HEK293T (cell line): ENCODE measurements at regions not wholly inside any gene's neighbourhood (a gene's known extent, or its start where the extent isn't known, plus 50 kb on each side); places are given as distances from the start of the nearest gene placed in this dataset.

Source experiments
- CTCF ChIA-PET: fragments of 350-600 bp; formaldehyde crosslinking; extraction: SDS; loops from one replicate; lab custom pipeline; 2021; ENCODE audit warnings: antibody characterized with exemption, inconsistent platforms; lab: Yijun Ruan, JAX
- POLR2A ChIA-PET: fragments of 350-600 bp; formaldehyde crosslinking; extraction: SDS; loops from one replicate; lab custom pipeline; 2020; ENCODE audit warnings: antibody characterized with exemption, inconsistent platforms; lab: Yijun Ruan, JAX
- DNase-seq: peaks from one replicate; pipeline ENCODE4 v3.0.0; 2012; ENCODE audit warnings: mixed read lengths; ENCODE audit errors: extremely low spot score
- ARNT ChIP-seq: fragments of 450-650 bp; IDR thresholded peaks from 2 replicates; pipeline ENCODE4 v1.6.1; 2017; ENCODE audit warnings: mild to moderate bottlenecking
- BHLHE40 ChIP-seq: fragments of 450-650 bp; IDR thresholded peaks from 2 replicates; pipeline ENCODE4 v1.6.1; 2016; ENCODE audit warnings: mild to moderate bottlenecking, moderate library complexity, borderline replicate concordance
- CTBP1 ChIP-seq: fragments of 450-650 bp; IDR thresholded peaks from 2 replicates; pipeline ENCODE4 v1.6.1; 2016; ENCODE audit warnings: borderline replicate concordance
- ELF4 ChIP-seq: fragments of 450-650 bp; IDR thresholded peaks from 2 replicates; pipeline ENCODE4 v1.6.1; 2017; ENCODE audit warnings: antibody characterized with exemption
- FOXA1 ChIP-seq: fragments of 450-650 bp; IDR thresholded peaks from 2 replicates; pipeline ENCODE4 v1.6.1; 2016; ENCODE audit warnings: mild to moderate bottlenecking
- FOXK2 ChIP-seq: fragments of 450-650 bp; IDR thresholded peaks from 2 replicates; pipeline ENCODE4 v1.6.1; 2016; ENCODE audit warnings: mild to moderate bottlenecking
- FOXM1 ChIP-seq: fragments of 450-650 bp; IDR thresholded peaks from 2 replicates; pipeline ENCODE4 v1.6.1; 2017; ENCODE audit warnings: mild to moderate bottlenecking, borderline replicate concordance
- HDGF ChIP-seq: fragments of 450-650 bp; IDR thresholded peaks from 2 replicates; pipeline ENCODE4 v1.6.1; 2017; ENCODE audit warnings: antibody characterized with exemption, borderline replicate concordance
- L3MBTL2 ChIP-seq: fragments of 450-650 bp; conservative IDR thresholded peaks from 2 replicates; pipeline ENCODE4 v1.6.1; 2016; ENCODE audit warnings: mild to moderate bottlenecking
- LEF1 ChIP-seq: fragments of 450-650 bp; IDR thresholded peaks from 2 replicates; pipeline ENCODE4 v1.6.1; 2017; ENCODE audit warnings: mild to moderate bottlenecking, borderline replicate concordance
- NFRKB ChIP-seq: fragments of 450-650 bp; IDR thresholded peaks from 2 replicates; pipeline ENCODE4 v1.6.1; 2016; ENCODE audit warnings: mild to moderate bottlenecking, moderate library complexity
- PKNOX1 ChIP-seq: fragments of 450-650 bp; IDR thresholded peaks from 2 replicates; pipeline ENCODE4 v1.6.1; 2016
- SP1 ChIP-seq: fragments of 450-650 bp; IDR thresholded peaks from 2 replicates; pipeline ENCODE4 v1.6.1; 2017
- SUZ12 ChIP-seq: fragments of 450-650 bp; IDR thresholded peaks from 2 replicates; pipeline ENCODE4 v1.6.1; 2016; ENCODE audit warnings: mild to moderate bottlenecking
- TARDBP ChIP-seq: fragments of 450-650 bp; IDR thresholded peaks from 2 replicates; pipeline ENCODE4 v1.6.1; 2016
- ZNF384 ChIP-seq: fragments of 450-650 bp; IDR thresholded peaks from 2 replicates; pipeline ENCODE4 v1.6.1; 2016

DNA sequence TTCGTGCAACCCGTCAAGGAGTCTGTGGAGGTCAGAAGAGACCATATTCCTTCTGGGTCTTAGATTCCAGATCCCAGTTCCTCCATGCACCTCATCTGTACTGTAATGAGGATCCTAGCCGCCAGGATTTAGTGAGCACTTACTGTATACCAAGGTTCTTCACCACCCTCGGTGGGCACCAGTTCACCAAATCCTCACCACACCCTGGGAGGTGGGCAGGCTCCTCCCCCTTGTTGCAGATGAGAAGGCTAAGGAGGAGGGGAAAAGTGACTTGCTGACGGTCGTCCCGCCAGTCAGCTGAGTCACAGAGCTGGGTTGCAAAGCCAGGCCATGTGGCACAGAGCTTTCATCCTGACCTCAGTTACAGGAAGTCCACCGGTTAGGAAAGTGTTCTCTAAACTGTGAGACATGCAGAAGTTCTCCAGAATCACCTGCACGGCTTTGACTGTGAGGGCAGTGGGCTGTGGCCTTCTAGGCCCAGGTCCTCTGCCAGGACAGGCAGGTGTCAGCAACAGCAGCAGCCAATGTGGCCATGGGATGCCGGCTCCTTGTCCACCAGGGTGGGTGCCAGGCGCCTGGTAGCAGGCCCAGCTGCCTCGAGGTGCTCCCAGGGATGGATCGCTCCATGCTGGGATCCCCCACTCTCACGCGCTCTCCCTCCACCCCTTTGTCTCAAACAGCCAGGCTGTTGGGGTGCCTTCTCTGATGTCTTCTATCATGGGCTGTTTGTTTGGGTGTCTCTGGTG is 240.3 kb upstream of the GSE1 start:
- POLR2A ChIA-PET: no interaction called here
- DNase-seq: no peak

GRCh38 chr16:85373741-85374570 is 239.2 kb upstream of the GSE1 start:
- ChIA-PET POLR2A (no interaction called here), CTCF (interaction anchor here (0.6 kb wide), 1 partner anchor 42 kb away, joined by 4 read pairs; no protein-coding TSS in a partner anchor)
- no peak for DNase-seq
- no peak for TF ChIP-seq NFRKB
- no peak for TF ChIP-seq ARNT
- no peak for TF ChIP-seq ZNF384
- TF ChIP-seq BHLHE40: no peak
- TF ChIP-seq SUZ12: no peak
- TF ChIP-seq LEF1: no peak
- TF ChIP-seq TARDBP: no peak
- no peak for TF ChIP-seq ELF4
- no peak for TF ChIP-seq L3MBTL2
- TF ChIP-seq PKNOX1: no peak
- TF ChIP-seq FOXA1: no peak
- TF ChIP-seq FOXM1: no peak
- TF ChIP-seq FOXK2: no peak
- no peak for TF ChIP-seq CTBP1
- TF ChIP-seq SP1: no peak
- TF ChIP-seq HDGF: no peak

More for the DNA sequence above, 240.3 kb upstream of the GSE1 start:
- CTCF ChIA-PET: interaction anchor here (0.6 kb wide), 2 partner anchors 29 to 258 kb away, joined by 3 to 5 read pairs; no protein-coding TSS in a partner anchor
- TF ChIP-seq PKNOX1: no peak
- no peak for TF ChIP-seq ARNT
- TF ChIP-seq FOXK2: no peak
- TF ChIP-seq LEF1: no peak
- no peak for TF ChIP-seq ZNF384
- TF ChIP-seq BHLHE40: no peak
- TF ChIP-seq ELF4: no peak

DNA sequence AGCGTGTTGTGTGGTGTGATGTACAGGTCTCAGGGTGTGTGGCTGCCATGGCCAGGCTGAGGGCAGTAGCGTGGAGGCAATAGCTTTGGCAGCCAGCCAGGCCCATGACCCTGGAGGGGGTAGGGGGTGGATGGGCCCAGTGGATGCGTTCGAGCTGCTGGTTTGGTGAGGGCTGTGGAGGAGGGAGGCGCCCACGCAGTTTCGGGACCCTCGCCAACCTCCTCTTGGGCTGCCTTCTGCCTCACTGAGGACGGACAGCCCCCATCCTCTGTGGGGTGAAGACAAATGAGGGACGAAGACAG is 238.6 kb upstream of the GSE1 start:
- ChIA-PET POLR2A (no interaction called here), CTCF (interaction anchor here (0.6 kb wide), 1 partner anchor 42 kb away, joined by 4 read pairs; no protein-coding TSS in a partner anchor)
- DNase-seq: no peak
- TF ChIP-seq LEF1 (no peak), ARNT (no peak), HDGF (no peak), FOXM1 (no peak), L3MBTL2 (no peak), NFRKB (no peak), CTBP1 (no peak), TARDBP (no peak), ELF4 (no peak), FOXK2 (no peak), SP1 (no peak), ZNF384 (no peak), FOXA1 (no peak), PKNOX1 (no peak), SUZ12 (no peak), BHLHE40 (no peak)

DNA sequence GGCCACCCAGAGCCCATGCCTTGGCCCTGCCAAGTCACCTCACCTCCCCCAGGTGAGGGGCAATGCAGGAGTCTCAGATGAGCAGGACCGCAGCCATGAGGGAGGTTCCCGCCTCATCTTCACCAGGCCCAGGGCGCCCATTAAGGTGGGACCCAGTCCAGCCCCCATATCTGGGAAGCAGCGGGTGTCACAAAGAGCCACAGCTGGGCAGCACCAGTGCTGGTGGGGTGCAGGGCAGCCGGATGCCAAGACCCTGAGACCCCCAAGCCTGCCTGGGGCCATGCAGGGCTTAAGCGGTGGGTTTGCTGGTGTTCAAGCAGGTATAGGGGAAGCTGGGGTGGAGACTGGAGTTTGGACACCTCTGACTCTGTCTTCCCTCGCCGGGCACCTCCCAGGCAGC is 237.8 kb upstream of the GSE1 start:
- TF ChIP-seq SP1 (no peak), FOXK2 (no peak), FOXM1 (no peak), HDGF (no peak), LEF1 (no peak), PKNOX1 (no peak), FOXA1 (no peak)
- DNase-seq: no peak
- ChIA-PET CTCF (no interaction called here), POLR2A (no interaction called here)
